H9 (cell line): ENCODE measurements at regions not wholly inside any gene's neighbourhood (a gene's known extent, or its start where the extent isn't known, plus 50 kb on each side); places are given as distances from the start of the nearest gene placed in this dataset.
A peak's percentile ranks its signal among the peaks of the same experiment; 100 is the strongest.

Source experiments
- DNase-seq: peaks from one replicate; pipeline ENCODE4 v3.0.0-alpha.2; 2017
- H2AFZ ChIP-seq: one replicate; pipeline ENCODE4 v1.6.1; 2013; ENCODE audit warnings: mild to moderate bottlenecking, low read length, control low read depth, moderate library complexity
- H2AK5ac ChIP-seq: 2 replicates; pipeline ENCODE4 v1.6.1; 2013; ENCODE audit warnings: low read length, control low read depth, mixed read lengths; ENCODE audit not compliant: insufficient read length
- H2BK120ac ChIP-seq: one replicate; pipeline ENCODE4 v1.6.1; 2013; ENCODE audit warnings: low read depth, mild to moderate bottlenecking, low read length, control low read depth, inconsistent platforms; ENCODE audit not compliant: poor library complexity, severe bottlenecking
- H2BK12ac ChIP-seq: 2 replicates; pipeline ENCODE4 v1.6.1; 2013; ENCODE audit warnings: low read length, control low read depth, mixed read lengths, low read depth; ENCODE audit not compliant: insufficient read length
- H2BK15ac ChIP-seq: 2 replicates; pipeline ENCODE4 v1.6.1; 2013; ENCODE audit warnings: low read depth, low read length, control low read depth
- H2BK20ac ChIP-seq: one replicate; pipeline ENCODE4 v1.6.1; 2013; ENCODE audit warnings: low read depth, mild to moderate bottlenecking, low read length, control low read depth, inconsistent platforms; ENCODE audit not compliant: poor library complexity, severe bottlenecking
- H2BK5ac ChIP-seq: 2 replicates; pipeline ENCODE4 v1.6.1; 2013; ENCODE audit warnings: low read length, control low read depth, mixed read lengths; ENCODE audit not compliant: insufficient read length
- H3K14ac ChIP-seq: 2 replicates; pipeline ENCODE4 v1.6.1; 2013; ENCODE audit warnings: low read length, control low read depth; ENCODE audit not compliant: insufficient read depth
- H3K18ac ChIP-seq: 2 replicates; pipeline ENCODE4 v1.6.1; 2013; ENCODE audit warnings: low read depth, mild to moderate bottlenecking, mixed read lengths, low read length, control low read depth; ENCODE audit not compliant: insufficient read length
- H3K23ac ChIP-seq: 2 replicates; pipeline ENCODE4 v1.6.1; 2013; ENCODE audit warnings: low read length, control low read depth, mixed read lengths, low read depth; ENCODE audit not compliant: insufficient read length
- H3K23me2 ChIP-seq: 2 replicates; pipeline ENCODE4 v1.6.1; 2013; ENCODE audit warnings: low read depth, mild to moderate bottlenecking, mixed read lengths, low read length, control low read depth; ENCODE audit not compliant: insufficient read length, poor library complexity, severe bottlenecking
- H3K27ac ChIP-seq: 2 replicates; pipeline ENCODE4 v1.5.1; 2013; ENCODE audit warnings: low read length, control low read depth, mixed read lengths, low read depth; ENCODE audit not compliant: insufficient read length
- H3K27me3 ChIP-seq: 2 replicates; pipeline ENCODE4 v1.6.1; 2013; ENCODE audit warnings: low read length, control low read depth, inconsistent platforms; ENCODE audit not compliant: insufficient read depth
- H3K4ac ChIP-seq: 2 replicates; pipeline ENCODE4 v1.6.1; 2013; ENCODE audit warnings: low read depth, mild to moderate bottlenecking, control low read depth, inconsistent platforms, low read length, moderate library complexity
- H3K4me1 ChIP-seq: 2 replicates; pipeline ENCODE4 v1.6.1; 2013; ENCODE audit warnings: low read length, control low read depth, inconsistent platforms; ENCODE audit not compliant: insufficient read depth
- H3K4me2 ChIP-seq: 2 replicates; pipeline ENCODE4 v1.6.1; 2013; ENCODE audit warnings: low read length, control low read depth, mixed read lengths; ENCODE audit not compliant: insufficient read length, insufficient read depth
- H3K56ac ChIP-seq: 2 replicates; pipeline ENCODE4 v1.6.1; 2013; ENCODE audit warnings: low read depth, mild to moderate bottlenecking, mixed read lengths, low read length, control low read depth; ENCODE audit not compliant: insufficient read length
- H3K79me1 ChIP-seq: 2 replicates; pipeline ENCODE4 v1.6.1; 2013; ENCODE audit warnings: low read depth, mild to moderate bottlenecking, moderate library complexity, low read length, control low read depth, inconsistent platforms; ENCODE audit not compliant: insufficient read depth, poor library complexity, severe bottlenecking
- H3K79me2 ChIP-seq: 2 replicates; pipeline ENCODE4 v1.6.1; 2013; ENCODE audit warnings: low read length, control low read depth, inconsistent platforms; ENCODE audit not compliant: insufficient read depth
- H3K9ac ChIP-seq: 2 replicates; pipeline ENCODE4 v1.6.1; 2013; ENCODE audit warnings: low read length, control low read depth, mixed read lengths; ENCODE audit not compliant: insufficient read length; ENCODE audit errors: extremely low read depth
- H3K9me3 ChIP-seq: one replicate; pipeline ENCODE4 v1.6.1; 2013; ENCODE audit warnings: low read depth, low read length, inconsistent platforms; ENCODE audit not compliant: control insufficient read depth
- H3T11ph ChIP-seq: one replicate; pipeline ENCODE4 v1.6.1; 2013; ENCODE audit warnings: mild to moderate bottlenecking, low read length, control low read depth, inconsistent platforms
- H4K20me1 ChIP-seq: one replicate; pipeline ENCODE4 v1.6.1; 2013; ENCODE audit not compliant: control insufficient read depth, insufficient read length, insufficient read depth
- H4K5ac ChIP-seq: 2 replicates; pipeline ENCODE4 v1.6.1; 2013; ENCODE audit warnings: low read depth, mild to moderate bottlenecking, mixed read lengths, low read length, control low read depth; ENCODE audit not compliant: insufficient read length
- H4K8ac ChIP-seq: replicated peaks from 2 replicates; pipeline ENCODE4 v1.6.1; 2013; ENCODE audit warnings: low read length, control low read depth, mixed read lengths, low read depth; ENCODE audit not compliant: insufficient read length
- H4K91ac ChIP-seq: 2 replicates; pipeline ENCODE4 v1.6.1; 2013; ENCODE audit warnings: low read depth, mild to moderate bottlenecking, moderate library complexity, mixed read lengths, low read length, control low read depth; ENCODE audit not compliant: insufficient read length
- H3K27ac Mint-ChIP-seq, 3 experiments: 2 replicates in 2 of 3; 3 replicates in 1 of 3; pipeline ENCODE4 v1.8.0; 2020 to 2021; ENCODE audit warnings: mixed read lengths in 3 of 3, mild to moderate bottlenecking in 1 of 3, moderate library complexity in 1 of 3
- H3K27me3 Mint-ChIP-seq: 2 replicates; pipeline ENCODE4 v1.8.0; 2021; ENCODE audit warnings: low read depth, mild to moderate bottlenecking, moderate library complexity, mixed read lengths
- H3K36me3 Mint-ChIP-seq, 3 experiments: 2 replicates in 2 of 3; 3 replicates in 1 of 3; pipeline ENCODE4 v1.8.0; 2020 to 2021; ENCODE audit warnings: low read depth in 3 of 3, mixed read lengths in 3 of 3; ENCODE audit not compliant: insufficient read depth in 1 of 3
- H3K4me1 Mint-ChIP-seq, 2 experiments: 2 replicates each; pipeline ENCODE4 v1.8.0; 2020; ENCODE audit warnings: mixed read lengths in 2 of 2
- H3K4me3 Mint-ChIP-seq, 2 experiments: 2 replicates in 1 of 2; 3 replicates in 1 of 2; pipeline ENCODE4 v1.8.0; 2020 to 2021; ENCODE audit warnings: mild to moderate bottlenecking in 2 of 2, mixed read lengths in 2 of 2, moderate library complexity in 1 of 2
- H3K9me3 Mint-ChIP-seq, 2 experiments: 2 replicates in 1 of 2; 3 replicates in 1 of 2; pipeline ENCODE4 v1.8.0; 2020; ENCODE audit warnings: mild to moderate bottlenecking in 2 of 2, mixed read lengths in 2 of 2, moderate library complexity in 1 of 2
- WGBS: extraction: QIAGEN DNeasy Blood & Tissue Kit; methylation state at CpG from one replicate; pipeline ENCODE4 v1.1.7; 2013; ENCODE audit warnings: missing lambda C conversion rate, low lambda C conversion rate, mixed read lengths; ENCODE audit not compliant: insufficient read length; ENCODE audit errors: extremely low coverage; 5-methylcytosine and 5-hydroxymethylcytosine counted together
- TF ChIP-seq, protein P1 (sequence below): fragments of 200-600 bp; sonication (generic); conservative IDR thresholded peaks from 3 replicates; pipeline ENCODE4 v1.8.0; 2021; ENCODE audit warnings: antibody characterized with exemption, mild to moderate bottlenecking

DNA sequence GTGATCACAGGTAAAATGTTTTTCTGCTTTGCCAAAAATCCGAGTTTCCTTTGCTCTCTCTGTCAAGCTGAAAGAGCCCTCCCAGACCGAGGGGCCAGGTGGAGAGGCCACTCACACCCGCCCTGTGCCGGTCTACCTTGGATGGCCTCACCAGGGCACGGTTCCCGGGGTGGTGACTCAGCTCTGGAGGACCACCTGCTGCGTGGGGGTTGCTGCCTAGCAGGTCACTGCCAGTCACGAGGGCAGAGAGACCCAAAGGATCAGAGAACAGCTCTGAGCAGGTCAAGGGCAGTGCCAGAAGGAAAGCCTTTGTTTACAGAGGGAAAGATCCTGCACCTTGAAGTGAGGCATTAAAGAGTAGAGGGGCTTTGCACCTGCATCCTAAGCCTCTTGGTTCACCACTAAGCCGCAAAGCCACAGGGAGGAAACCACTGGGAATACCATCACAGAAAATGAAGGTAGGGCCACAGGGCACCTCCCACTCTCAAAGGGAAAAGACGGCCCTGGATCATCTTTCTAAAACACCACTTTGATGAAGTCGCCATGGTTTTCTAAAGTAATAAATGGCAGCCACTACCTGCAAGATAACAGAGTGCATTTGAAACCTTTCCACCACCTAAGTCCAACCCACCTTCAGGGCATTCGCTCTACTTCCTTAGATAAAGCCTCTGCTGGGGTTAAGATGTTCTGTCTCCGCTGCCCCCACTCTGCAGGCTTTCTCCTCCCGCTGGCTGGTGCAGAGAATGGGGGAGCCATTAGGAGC lies 160.3 kb upstream of the KLF14 start:
- DNase-seq, result no peak
- Histone ChIP-seq H4K8ac (no peak overlapping the region), H2BK15ac (no peak overlapping the region), H3K18ac (no peak overlapping the region), H3K27me3 (no peaks in the 10 kb centered on the region), H3K14ac (no peak overlapping the region), H2BK120ac (no peak overlapping the region), H3K9me3 (no peaks in the 10 kb centered on the region), H4K91ac (no peak overlapping the region), H3T11ph (no peak overlapping the region), H2BK12ac (no peak overlapping the region), H4K20me1 (no peaks in the 10 kb centered on the region), H3K79me2 (no peaks in the 10 kb centered on the region), H3K27ac (no peak overlapping the region), H2BK20ac (no peak overlapping the region), H3K4ac (no peak overlapping the region), H3K23me2 (no peaks in the 10 kb centered on the region), H3K4me1 (no peaks in the 10 kb centered on the region), H3K79me1 (no peaks in the 10 kb centered on the region), H2AFZ (no peak overlapping the region), H3K4me2 (no peak overlapping the region), H2BK5ac (no peak overlapping the region), H4K5ac (no peak overlapping the region), H3K56ac (no peak overlapping the region), H3K23ac (no peak overlapping the region), H3K9ac (no peak overlapping the region), H2AK5ac (no peak overlapping the region)
- Mint-ChIP-seq H3K36me3 (peaks cover 0 to 4% (median 2%) of the 10 kb centered on the region in 3 experiments; a peak in 4 of 7 replicates), H3K4me3 (no peak overlapping the region), H3K27me3 (no peaks in the 10 kb centered on the region), H3K27ac (peak overlapping the region in 2 of 3 experiments; percentile 25 to 38; a peak in 3 of 7 replicates), H3K4me1 (peaks cover 32 to 37% of the 10 kb centered on the region in 2 experiments), H3K9me3 (no peaks in the 10 kb centered on the region)
- WGBS, result no CpG with 5 or more reads among the region's 14 CpGs
- TF ChIP-seq, protein P1, sequence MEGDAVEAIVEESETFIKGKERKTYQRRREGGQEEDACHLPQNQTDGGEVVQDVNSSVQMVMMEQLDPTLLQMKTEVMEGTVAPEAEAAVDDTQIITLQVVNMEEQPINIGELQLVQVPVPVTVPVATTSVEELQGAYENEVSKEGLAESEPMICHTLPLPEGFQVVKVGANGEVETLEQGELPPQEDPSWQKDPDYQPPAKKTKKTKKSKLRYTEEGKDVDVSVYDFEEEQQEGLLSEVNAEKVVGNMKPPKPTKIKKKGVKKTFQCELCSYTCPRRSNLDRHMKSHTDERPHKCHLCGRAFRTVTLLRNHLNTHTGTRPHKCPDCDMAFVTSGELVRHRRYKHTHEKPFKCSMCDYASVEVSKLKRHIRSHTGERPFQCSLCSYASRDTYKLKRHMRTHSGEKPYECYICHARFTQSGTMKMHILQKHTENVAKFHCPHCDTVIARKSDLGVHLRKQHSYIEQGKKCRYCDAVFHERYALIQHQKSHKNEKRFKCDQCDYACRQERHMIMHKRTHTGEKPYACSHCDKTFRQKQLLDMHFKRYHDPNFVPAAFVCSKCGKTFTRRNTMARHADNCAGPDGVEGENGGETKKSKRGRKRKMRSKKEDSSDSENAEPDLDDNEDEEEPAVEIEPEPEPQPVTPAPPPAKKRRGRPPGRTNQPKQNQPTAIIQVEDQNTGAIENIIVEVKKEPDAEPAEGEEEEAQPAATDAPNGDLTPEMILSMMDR, result no peak
